ENCODE measurements at regions not wholly inside any gene's neighbourhood (a gene's known extent, or its start where the extent isn't known, plus 50 kb on each side); places are given as distances from the start of the nearest gene placed in this dataset.

DNA sequence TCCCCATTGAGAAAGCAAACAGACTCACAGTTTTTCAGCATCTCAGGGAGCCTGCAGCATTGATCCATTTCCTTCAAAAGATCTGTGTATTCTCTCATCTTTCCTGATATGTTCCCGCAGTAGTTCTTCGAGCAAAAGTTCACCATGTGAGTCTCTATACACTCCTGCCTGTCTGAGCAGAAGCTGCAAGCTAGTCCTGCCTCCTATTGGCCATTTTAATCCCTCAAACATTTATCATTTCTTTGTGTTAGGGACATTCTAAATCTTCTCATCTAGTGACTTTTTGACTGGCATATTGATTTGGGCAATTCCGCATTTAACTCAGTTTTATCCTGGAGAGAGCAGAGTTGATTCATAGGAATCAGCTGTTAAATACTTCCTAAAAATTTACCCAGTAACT is 660.4 kb upstream of the KLF12 start:
- DNase-seq (ENCODE audit: low spot score): no peak

GRCh38 chr13:74794147-74794546 is 659.9 kb upstream of the KLF12 start:
- no peak for DNase-seq (ENCODE audit: low spot score)

DNA sequence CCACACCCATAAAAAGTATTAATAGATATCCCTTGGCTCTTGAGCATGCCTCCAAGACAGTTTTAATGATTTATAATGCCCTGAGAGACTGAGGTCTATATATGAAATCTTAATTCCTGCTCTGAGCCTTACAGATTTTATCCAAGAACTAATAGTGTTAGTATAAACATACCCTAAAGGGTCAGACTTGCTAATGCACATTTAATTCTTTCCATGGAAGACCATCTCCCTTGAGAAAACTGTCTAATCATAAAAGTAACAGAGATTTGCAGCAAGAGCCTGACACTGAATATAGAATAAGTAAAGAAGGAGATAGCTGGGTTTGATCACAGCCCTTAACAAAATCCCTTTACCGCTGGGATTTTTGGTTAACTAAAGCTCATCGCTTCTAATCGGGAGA is 650.8 kb upstream of the KLF12 start:
- no peak for DNase-seq (ENCODE audit: low spot score)

DNA sequence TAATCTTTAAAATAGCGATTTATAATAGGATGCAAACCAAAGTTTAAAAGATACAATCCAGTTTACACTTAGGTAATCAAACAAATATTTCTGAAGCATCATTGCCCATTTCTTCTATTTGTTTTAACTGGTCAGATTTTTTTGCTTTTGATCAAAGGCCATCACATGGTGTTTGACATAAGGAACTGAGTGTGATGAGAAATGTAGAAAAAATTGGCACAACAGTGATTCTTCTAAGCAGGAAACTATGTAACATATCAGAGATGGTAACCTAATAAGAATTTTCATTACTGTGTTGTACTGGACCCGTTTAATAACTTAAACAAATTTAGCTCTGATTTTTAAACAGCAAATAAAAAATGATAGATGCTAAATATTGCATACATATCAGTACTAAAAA is 644.7 kb upstream of the KLF12 start:
- DNase-seq (ENCODE audit: low spot score): no peak

DNA sequence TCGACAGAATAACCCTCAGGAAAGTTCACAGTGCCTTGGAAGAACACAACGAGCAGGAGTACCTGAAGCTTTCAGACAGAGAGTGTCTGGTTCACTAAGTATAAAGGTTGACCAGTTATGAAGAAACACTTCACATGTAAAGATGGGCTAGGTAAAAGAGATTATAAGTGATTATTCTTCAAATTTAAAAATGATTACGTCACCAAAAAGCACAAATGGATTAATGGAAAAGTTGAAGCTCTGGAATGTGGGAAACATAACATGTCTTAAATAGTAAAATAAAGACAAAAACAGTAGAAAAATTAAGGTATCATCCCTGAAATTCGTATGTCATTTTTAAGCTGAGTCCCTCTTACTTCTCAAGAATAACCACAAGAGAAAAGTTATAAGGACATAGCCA is 643.9 kb upstream of the KLF12 start:
- no peak for DNase-seq (ENCODE audit: low spot score)

DNA sequence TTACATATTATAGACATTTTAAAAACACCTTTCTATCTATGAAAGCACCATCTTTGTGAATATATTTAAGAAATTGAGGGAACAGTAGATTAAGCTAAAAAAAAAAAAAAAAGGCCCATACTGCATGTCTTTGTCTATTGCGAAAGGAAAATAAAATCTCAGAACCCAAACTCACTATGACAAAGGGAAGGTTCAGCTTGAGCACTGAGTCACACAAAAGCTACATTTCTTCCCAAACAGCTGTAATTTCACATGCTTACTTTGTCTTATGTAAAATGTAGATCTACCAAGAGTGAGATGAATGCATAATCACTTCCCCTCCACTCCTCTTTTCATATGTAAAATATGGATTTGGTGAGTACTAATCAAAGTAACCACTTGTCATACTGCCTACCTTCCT is 640.1 kb upstream of the KLF12 start:
- DNase-seq (ENCODE audit: low spot score): no peak

GRCh38 chr13:74773248-74773647 is 639.0 kb upstream of the KLF12 start:
- no peak for DNase-seq (ENCODE audit: low spot score)

- DNase-seq (ENCODE audit: low spot score): no peak
Measured at GRCh38 chr13:74771964-74772363, 637.8 kb upstream of the KLF12 start.

DNA sequence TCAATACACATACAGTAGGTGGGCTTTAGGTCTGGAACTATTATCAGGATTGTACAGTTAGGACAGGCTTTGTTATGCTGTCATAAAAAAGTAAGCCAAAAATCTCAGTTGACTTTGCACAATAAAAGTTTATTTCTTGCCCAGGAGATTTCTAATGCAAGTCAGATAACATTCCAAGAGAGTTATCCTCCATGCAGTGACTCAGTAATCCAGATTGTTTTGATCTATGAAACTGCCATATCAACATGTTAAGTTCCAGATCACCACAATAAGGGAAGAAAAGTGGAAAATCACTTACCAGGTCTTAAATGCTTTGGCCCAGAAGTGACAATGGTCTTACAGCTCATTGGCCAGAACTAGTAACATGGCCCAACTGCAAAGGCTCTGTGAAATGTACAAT is 636.2 kb upstream of the KLF12 start:
- DNase-seq (ENCODE audit: low spot score): peak; percentile 19

- DNase-seq (ENCODE audit: low spot score): no peak
Measured at GRCh38 chr13:74769333-74769732, 635.1 kb upstream of the KLF12 start.

DNA sequence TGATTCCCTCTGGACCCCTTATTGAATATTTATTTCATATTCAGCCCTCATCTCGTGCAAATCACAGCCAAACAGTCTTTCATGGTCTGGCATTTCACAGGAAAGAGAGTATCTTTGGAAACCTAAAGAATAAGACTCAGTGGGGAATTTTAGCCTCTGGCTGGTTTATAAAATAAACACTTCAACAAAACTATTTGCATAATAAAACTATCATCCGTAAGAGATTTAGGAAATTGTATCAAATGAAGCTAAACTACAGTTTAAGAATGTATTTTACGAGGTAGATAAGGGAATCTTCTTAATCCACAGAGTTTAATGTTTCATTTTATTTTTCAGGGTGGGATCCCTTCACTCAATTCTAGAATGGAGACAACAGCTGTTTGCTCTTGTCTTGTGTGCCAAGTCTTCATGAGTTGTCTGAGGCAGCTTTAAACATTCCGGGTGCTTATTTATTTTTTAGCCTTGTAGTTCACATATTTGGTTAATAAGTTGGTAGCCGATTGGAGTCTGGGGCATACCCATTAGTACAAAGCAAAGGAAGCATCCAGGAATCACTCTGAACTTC is 634.4 kb upstream of the KLF12 start:
- DNase-seq (ENCODE audit: low spot score): no peak

DNA sequence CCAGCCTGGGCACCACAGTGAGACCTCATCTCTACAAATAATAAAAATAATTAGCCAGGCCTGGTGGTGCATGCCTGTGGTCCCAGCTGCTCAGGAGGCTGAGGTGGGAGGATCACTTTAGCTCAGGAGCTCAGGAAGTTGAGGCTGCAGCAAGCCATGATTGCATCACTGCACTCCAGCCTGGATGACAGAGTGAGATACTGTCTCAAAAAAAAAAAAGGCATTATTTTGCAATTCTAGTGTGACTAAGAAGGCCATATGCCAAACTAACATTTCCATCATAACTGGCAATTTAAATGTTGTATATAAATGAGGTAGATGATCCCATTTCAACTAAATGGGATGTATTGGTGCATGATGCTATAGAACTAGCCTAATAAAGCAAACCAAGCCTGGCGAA is 632.8 kb upstream of the KLF12 start:
- no peak for DNase-seq (ENCODE audit: low spot score)

GRCh38 chr13:74765955-74766354 is 631.8 kb upstream of the KLF12 start:
- DNase-seq (ENCODE audit: low spot score): no peak

DNA sequence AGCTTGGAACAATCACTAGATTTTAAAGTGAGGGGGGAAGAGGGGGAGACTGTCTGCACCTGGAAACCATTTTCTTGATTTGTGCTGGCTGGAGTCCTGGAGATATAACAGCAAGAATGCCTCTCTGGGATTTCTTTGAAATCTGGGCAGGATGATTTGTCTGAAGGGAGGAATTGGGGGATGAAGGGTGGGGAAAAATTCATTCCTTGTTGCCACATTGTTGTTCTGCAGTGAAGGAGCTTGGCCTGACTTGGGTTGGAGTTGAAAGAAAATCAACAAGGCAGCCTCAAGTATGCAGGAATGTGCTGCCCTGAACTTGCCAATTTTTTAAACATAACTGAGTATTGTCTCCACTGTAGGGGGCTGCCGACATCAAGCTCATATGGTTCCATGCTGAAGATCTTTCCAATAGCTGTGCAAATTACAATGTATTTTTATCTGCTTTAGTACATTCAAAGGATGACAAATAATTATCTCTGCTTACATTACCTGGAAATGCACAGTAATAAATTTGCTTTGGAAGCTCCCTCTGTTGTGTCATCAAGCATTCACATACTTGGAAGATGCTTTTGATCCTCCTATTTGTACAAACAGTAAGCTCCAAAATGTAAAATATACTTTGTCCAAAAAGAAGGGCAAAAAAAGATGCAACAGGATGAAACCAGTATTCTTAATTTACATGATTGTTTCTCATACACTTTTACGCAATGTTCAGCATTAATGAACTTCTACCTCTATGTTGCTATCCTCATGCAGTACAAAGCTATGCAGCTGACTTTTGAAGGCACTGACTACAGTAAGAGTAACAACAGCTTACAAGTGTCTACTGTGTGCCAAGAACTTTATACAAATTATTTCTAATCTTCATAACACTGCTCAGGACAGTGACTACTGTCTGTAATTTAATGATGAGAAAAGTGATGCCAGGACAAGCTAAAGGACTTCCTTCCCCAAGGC is 627.9 kb upstream of the KLF12 start:
- no peak for DNase-seq (ENCODE audit: low spot score)

DNA sequence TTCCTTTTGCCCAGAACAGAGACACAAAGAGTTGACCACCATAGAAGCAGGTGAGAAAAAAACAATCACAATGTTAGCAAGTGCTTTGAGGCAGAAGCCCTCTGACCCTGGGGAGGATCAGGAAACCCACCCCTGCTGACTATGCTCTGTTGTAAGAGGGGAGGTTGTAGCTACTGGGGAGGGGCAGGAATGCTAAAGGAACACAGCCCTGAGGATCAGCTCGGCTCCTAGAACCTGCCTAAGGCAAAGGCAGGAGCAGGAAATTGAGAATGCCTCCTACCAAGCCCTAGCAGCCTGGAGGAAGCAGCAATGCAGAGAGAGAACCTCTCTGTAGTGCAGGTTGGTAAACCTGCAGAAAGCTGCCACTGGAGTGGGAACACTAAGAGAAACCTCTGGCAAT is 624.0 kb upstream of the KLF12 start:
- no peak for DNase-seq (ENCODE audit: low spot score)

GRCh38 chr13:74755065-74755464 is 620.9 kb upstream of the KLF12 start:
- DNase-seq (ENCODE audit: low spot score): no peak

GRCh38 chr13:74751739-74752138 is 617.5 kb upstream of the KLF12 start:
- DNase-seq (ENCODE audit: low spot score): no peak

GRCh38 chr13:74747186-74747955 is 613.2 kb upstream of the KLF12 start:
- no peak for DNase-seq (ENCODE audit: low spot score)

GRCh38 chr13:74743992-74744391 is 609.8 kb upstream of the KLF12 start:
- DNase-seq (ENCODE audit: low spot score): no peak

- no peak for DNase-seq (ENCODE audit: low spot score)
Measured at GRCh38 chr13:74741732-74742131, 607.5 kb upstream of the KLF12 start.

- DNase-seq (ENCODE audit: low spot score): no peak
Measured at GRCh38 chr13:74732736-74733385, 598.7 kb upstream of the KLF12 start.

- DNase-seq (ENCODE audit: low spot score): no peak
Measured at GRCh38 chr13:74731731-74732130, 597.5 kb upstream of the KLF12 start.

Data from HT-29 (cell line).